Panc1 (cell line): ENCODE measurements at regions not wholly inside any gene's neighbourhood (a gene's known extent, or its start where the extent isn't known, plus 50 kb on each side); places are given as distances from the start of the nearest gene placed in this dataset.

Experiments
- ATAC-seq: fragments of 200-7000 bp; cut with Tn5 transposase; 2 replicates; pipeline ENCODE4 v1.9.1; 2020; ENCODE audit warnings: mild to moderate bottlenecking, moderate library complexity
- BruUV-seq: library from RNA; stranded (reverse); fragments of 400-500 nt; replicated peaks from 2 replicates; lab custom pipeline; 2021; lab: Mats Ljungman, UMichigan
- CTCF ChIA-PET: fragments of 300-600 bp; sonication (Branson Sonifier 250); formaldehyde crosslinking; loops from one replicate; lab custom pipeline; 2022; ENCODE audit warnings: antibody characterized with exemption; lab: Charles Lee
- POLR2A ChIA-PET: fragments of 300-600 bp; sonication (Branson Sonifier 250); formaldehyde crosslinking; loops from one replicate; lab custom pipeline; 2022; ENCODE audit warnings: antibody characterized with exemption; lab: Charles Lee
- DNase-seq: peaks from one replicate; pipeline ENCODE4 v3.0.0-alpha.2; 2010; ENCODE audit warnings: low read depth, low spot score
- H3K27ac ChIP-seq: 2 replicates; pipeline ENCODE4 v1.5.1; 2011; ENCODE audit warnings: mild to moderate bottlenecking, low read length, inconsistent platforms
- H3K27me3 ChIP-seq: fragments of 200-500 bp; sonication (Bioruptor generic); 2 replicates; pipeline ENCODE4 v1.6.0; 2014; ENCODE audit warnings: low read length, inconsistent platforms; ENCODE audit not compliant: control insufficient read depth, insufficient read depth
- H3K36me3 ChIP-seq: fragments of 200-500 bp; sonication (Bioruptor generic); 2 replicates; pipeline ENCODE4 v1.5.1; 2014; ENCODE audit warnings: inconsistent platforms, mild to moderate bottlenecking, low read length, moderate library complexity; ENCODE audit not compliant: control insufficient read depth, insufficient read depth
- H3K4me1 ChIP-seq: 2 replicates; pipeline ENCODE4 v1.5.1; 2011; ENCODE audit warnings: inconsistent platforms, mild to moderate bottlenecking, low read length, moderate library complexity; ENCODE audit not compliant: control insufficient read depth, insufficient read depth
- H3K4me3 ChIP-seq, 2 experiments: 2 replicates each; pipeline ENCODE4 v1.5.1; 2011 to 2012; ENCODE audit warnings: low read depth in 2 of 2, low read length in 2 of 2, mild to moderate bottlenecking in 2 of 2, inconsistent platforms in 1 of 2, moderate library complexity in 1 of 2
- H3K9me3 ChIP-seq: fragments of 200-500 bp; sonication (Bioruptor generic); 2 replicates; pipeline ENCODE4 v1.5.1; 2014; ENCODE audit warnings: low read depth, mild to moderate bottlenecking, inconsistent platforms, low read length, moderate library complexity; ENCODE audit not compliant: control insufficient read depth, insufficient read depth
- CTCF ChIP-seq: fragments of 450-650 bp; IDR thresholded peaks from 2 replicates; pipeline ENCODE4 v1.5.1; 2017; ENCODE audit warnings: mild to moderate bottlenecking
- POLR2AphosphoS5 ChIP-seq: IDR thresholded peaks from 2 replicates; pipeline ENCODE4 v1.6.1; 2012; ENCODE audit warnings: mild to moderate bottlenecking, low read depth, low read length, moderate library complexity
- REST ChIP-seq, 2 experiments: IDR thresholded peaks; 2 replicates each; pipeline ENCODE4 v1.6.1; 2011 to 2012; ENCODE audit warnings: low read depth in 2 of 2, control low read depth in 1 of 2, low read length in 1 of 2, mild to moderate bottlenecking in 1 of 2, moderate library complexity in 1 of 2; ENCODE audit not compliant: insufficient read depth in 1 of 2
- SIN3A ChIP-seq: IDR thresholded peaks from 2 replicates; pipeline ENCODE4 v1.6.1; 2012; ENCODE audit warnings: low read depth, mild to moderate bottlenecking, low read length, moderate library complexity, borderline replicate concordance; ENCODE audit not compliant: insufficient read depth
- TCF7L2 ChIP-seq: IDR thresholded peaks from 2 replicates; pipeline ENCODE4 v1.6.1; 2011; ENCODE audit warnings: mild to moderate bottlenecking, low read depth, low read length, inconsistent platforms
- in situ Hi-C: cut with HindIII; loops from 2 replicates; pipeline ENCODE4 v1.10.0; 2016; ENCODE audit warnings: low sequenced_read_pairs, low pct_unique_long_range_greater_than_20kb
- intact Hi-C: fragments of 100-400 bp; cut with micrococcal nuclease; formaldehyde crosslinking; loops from one replicate; pipeline ENCODE4 v1.10.0; 2022; ENCODE audit not compliant: unreplicated experiment

GRCh38 chr10:44860811-44861736, 50.1 kb upstream of the TMEM72 start:
- in situ Hi-C loops = no loop called here
- H3K4me3 ChIP-seq = no peak overlapping the region
- ChIA-PET CTCF (interaction anchor here (0.7 kb wide), 1 partner anchor 842 kb away, joined by 3 read pairs; no protein-coding TSS in a partner anchor), POLR2A (no interaction called here)
- ATAC-seq (no peak), DNase-seq (no peak)
- intact Hi-C loops = loop anchor here (10.0 kb wide), 1 partner anchor 266 kb away; no protein-coding TSS in a partner anchor
- peaks cover 4% of the 10 kb centered on the region; the same call in 1 of the 2 replicates for H3K4me1 ChIP-seq
- no peaks in the 10 kb centered on the region for H3K36me3 ChIP-seq
- no peak for TF ChIP-seq SIN3A
- no peak for TF ChIP-seq CTCF
- no peak for TF ChIP-seq REST (IDR thresholded peaks at IDR 0.05; ENCODE audit: insufficient read depth in 1 of 2, low read depth in 2 of 2, low read length in 1 of 2)
- TF ChIP-seq POLR2AphosphoS5 = no peak
- TF ChIP-seq TCF7L2 = no peak
- BruUV-seq = no TSS peak
- no peaks in the 10 kb centered on the region for H3K9me3 ChIP-seq
- no peak overlapping the region for H3K27ac ChIP-seq
- 0 out of 2 replicates have a peak, but pooled peaks cover 3% of the 10 kb centered on the region for H3K27me3 ChIP-seq
